ENCODE measurements at regions not wholly inside any gene's neighbourhood (a gene's known extent, or its start where the extent isn't known, plus 50 kb on each side); places are given as distances from the start of the nearest gene placed in this dataset.

DNA sequence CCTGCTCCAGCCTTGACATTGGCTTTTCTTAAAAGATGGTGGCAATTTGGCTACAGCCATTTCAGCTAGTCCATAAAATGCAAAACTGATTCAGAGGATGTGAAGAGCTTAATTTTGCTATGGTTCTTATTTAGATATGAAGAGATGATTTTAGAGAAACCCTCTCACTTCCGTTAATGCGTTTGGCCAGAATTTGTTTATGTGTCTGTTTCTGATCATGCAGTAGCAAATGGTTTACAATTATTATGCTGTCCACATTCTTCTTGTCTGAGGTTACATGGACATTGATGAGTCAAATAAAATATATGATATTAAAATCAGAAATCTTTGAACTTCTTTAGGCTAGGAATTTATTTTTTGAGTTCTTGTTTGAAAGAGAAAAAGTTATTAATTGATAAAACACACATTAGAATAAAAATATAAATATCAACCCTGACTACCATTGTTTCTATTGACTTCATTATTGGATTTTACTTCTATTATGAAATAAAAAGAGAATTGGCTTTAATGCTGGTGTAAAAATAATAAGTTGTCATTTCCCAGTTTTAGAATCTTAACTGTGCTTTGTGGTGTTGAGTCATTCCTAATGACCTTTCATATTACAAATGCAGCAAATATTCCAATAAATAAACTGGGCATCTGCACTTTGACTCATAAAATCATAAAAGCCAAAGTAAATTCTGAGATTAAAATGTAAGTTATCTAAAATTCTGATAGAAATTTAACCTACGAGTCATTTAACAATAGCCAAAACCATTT lies 1286.0 kb upstream of the GJE1 start:
- TF ChIP-seq POLR2AphosphoS5 (IDR thresholded peaks at IDR 0.05) = no peak
- TF ChIP-seq, protein P1, sequence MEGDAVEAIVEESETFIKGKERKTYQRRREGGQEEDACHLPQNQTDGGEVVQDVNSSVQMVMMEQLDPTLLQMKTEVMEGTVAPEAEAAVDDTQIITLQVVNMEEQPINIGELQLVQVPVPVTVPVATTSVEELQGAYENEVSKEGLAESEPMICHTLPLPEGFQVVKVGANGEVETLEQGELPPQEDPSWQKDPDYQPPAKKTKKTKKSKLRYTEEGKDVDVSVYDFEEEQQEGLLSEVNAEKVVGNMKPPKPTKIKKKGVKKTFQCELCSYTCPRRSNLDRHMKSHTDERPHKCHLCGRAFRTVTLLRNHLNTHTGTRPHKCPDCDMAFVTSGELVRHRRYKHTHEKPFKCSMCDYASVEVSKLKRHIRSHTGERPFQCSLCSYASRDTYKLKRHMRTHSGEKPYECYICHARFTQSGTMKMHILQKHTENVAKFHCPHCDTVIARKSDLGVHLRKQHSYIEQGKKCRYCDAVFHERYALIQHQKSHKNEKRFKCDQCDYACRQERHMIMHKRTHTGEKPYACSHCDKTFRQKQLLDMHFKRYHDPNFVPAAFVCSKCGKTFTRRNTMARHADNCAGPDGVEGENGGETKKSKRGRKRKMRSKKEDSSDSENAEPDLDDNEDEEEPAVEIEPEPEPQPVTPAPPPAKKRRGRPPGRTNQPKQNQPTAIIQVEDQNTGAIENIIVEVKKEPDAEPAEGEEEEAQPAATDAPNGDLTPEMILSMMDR (IDR thresholded peaks at IDR 0.05; ENCODE audit: poor library complexity, severe bottlenecking) = no peak

Data from neural cell (in vitro differentiated cells).